HepG2 (cell line): ENCODE measurements at regions not wholly inside any gene's neighbourhood (a gene's known extent, or its start where the extent isn't known, plus 50 kb on each side); places are given as distances from the start of the nearest gene placed in this dataset.

ENCODE experiments used
- ATAC-seq: fragments of 200-7000 bp; cut with Tn5 transposase; 3 replicates; pipeline ENCODE4 v1.9.1; 2020; ENCODE audit warnings: mild to moderate bottlenecking, moderate library complexity
- BruUV-seq: library from RNA; stranded (reverse); fragments of 400-500 nt; replicated peaks from 2 replicates; lab custom pipeline; 2021; lab: Mats Ljungman, UMichigan
- CTCF ChIA-PET: fragments of 300-600 bp; formaldehyde crosslinking; extraction: SDS; loops from one replicate; lab custom pipeline; 2021; ENCODE audit warnings: low total read pairs, inconsistent platforms, low intra/inter-chr PET ratio; lab: Yijun Ruan, JAX
- POLR2A ChIA-PET: fragments of 350-600 bp; sonication (Branson Sonifier 250); formaldehyde crosslinking; loops from one replicate; lab custom pipeline; 2020; ENCODE audit warnings: antibody characterized with exemption, inconsistent platforms; lab: Yijun Ruan, JAX
- DNase-seq: peaks from one replicate; pipeline ENCODE4 v3.0.0-alpha.2; 2015; ENCODE audit warnings: low spot score
- FAIRE-seq: peaks from 3 replicates; lab custom pipeline; 2011; peaks lifted over from hg19 to GRCh38; lab: Jason Lieb, UNC
- H2AFZ ChIP-seq: one replicate; pipeline ENCODE4 v1.6.1; 2011; ENCODE audit warnings: low read length, inconsistent platforms
- H3K27ac ChIP-seq: fragments of 300-600 bp; 3 replicates; pipeline ENCODE4 v1.8.0; 2011; ENCODE audit warnings: mixed run types, mild to moderate bottlenecking, mixed read lengths, low read length, inconsistent platforms; ENCODE audit not compliant: insufficient read depth; ENCODE audit errors: extremely low read length
- H3K27me3 ChIP-seq, 2 experiments: fragments of 200-600 bp in 1 of 2; 2 replicates in 1 of 2; 3 replicates in 1 of 2; pipeline versions ENCODE4 v1.6.0 to v1.8.0; 2011; ENCODE audit warnings: low read length in 2 of 2, mild to moderate bottlenecking in 2 of 2, moderate library complexity in 2 of 2, inconsistent platforms in 1 of 2; ENCODE audit not compliant: insufficient read depth in 2 of 2, control insufficient read depth in 1 of 2
- H3K36me3 ChIP-seq, 2 experiments: fragments of 200-600 bp in 1 of 2; replicated peaks in 1 of 2; 2 replicates in 1 of 2; 3 replicates in 1 of 2; pipeline versions ENCODE4 v1.5.1 to v1.8.0; 2011; ENCODE audit warnings: low read length in 2 of 2, inconsistent platforms in 1 of 2; ENCODE audit not compliant: insufficient read depth in 2 of 2, control insufficient read depth in 1 of 2
- H3K4me1 ChIP-seq: 2 replicates; pipeline ENCODE4 v1.5.1; 2012; ENCODE audit warnings: low read length, inconsistent platforms; ENCODE audit not compliant: insufficient read depth
- H3K4me2 ChIP-seq: 2 replicates; pipeline ENCODE4 v1.6.0; 2011; ENCODE audit warnings: low read depth, low read length, inconsistent platforms
- H3K4me3 ChIP-seq, 3 experiments: fragments of 200-600 bp in 1 of 3; sonication (generic), shearing (Covaris generic) in 1 of 3; replicated peaks in 1 of 3; 2 replicates each; pipeline ENCODE4 v1.5.1; 2011 to 2016; ENCODE audit warnings: low read length in 3 of 3, inconsistent platforms in 2 of 3, low read depth in 2 of 3, mild to moderate bottlenecking in 2 of 3, control low read depth in 1 of 3, mixed read lengths in 1 of 3; ENCODE audit not compliant: insufficient read depth in 1 of 3
- H3K79me2 ChIP-seq: one replicate; pipeline ENCODE4 v1.6.1; 2011; ENCODE audit warnings: low read length, inconsistent platforms; ENCODE audit not compliant: insufficient read depth
- H3K9ac ChIP-seq: 2 replicates; pipeline ENCODE4 v1.6.0; 2011; ENCODE audit warnings: mild to moderate bottlenecking, low read depth, low read length, inconsistent platforms; ENCODE audit not compliant: insufficient read depth
- H3K9me3 ChIP-seq: 2 replicates; pipeline ENCODE4 v1.5.1; 2012; ENCODE audit warnings: mild to moderate bottlenecking, low read length
- H4K20me1 ChIP-seq: 2 replicates; pipeline ENCODE4 v1.6.0; 2011; ENCODE audit warnings: inconsistent platforms, mild to moderate bottlenecking, low read length, moderate library complexity; ENCODE audit not compliant: insufficient read depth
- DR1 ChIP-seq: sonication (generic); formaldehyde crosslinking; IDR thresholded peaks from 2 replicates; pipeline ENCODE4 v1.8.0; 2021; ENCODE audit warnings: mild to moderate bottlenecking, missing genetic modification reagents, inconsistent platforms
- HES4 ChIP-seq: sonication (generic); formaldehyde crosslinking; IDR thresholded peaks from 2 replicates; pipeline ENCODE4 v1.9.0; 2021; ENCODE audit warnings: mild to moderate bottlenecking, missing genetic modification reagents, borderline replicate concordance
- ZNF761 ChIP-seq: sonication (generic); formaldehyde crosslinking; conservative IDR thresholded peaks from 2 replicates; pipeline ENCODE4 v1.4.0; 2020; ENCODE audit warnings: mild to moderate bottlenecking, missing genetic modification reagents
- WGBS: methylation state at CpG from one replicate; pipeline ENCODE4 v1.1.6; 2017; ENCODE audit warnings: low lambda C conversion rate; 5-methylcytosine and 5-hydroxymethylcytosine counted together
- in situ Hi-C: cut with HindIII; loops from 2 replicates; pipeline ENCODE4 v1.10.0; 2017; ENCODE audit warnings: low pct_unique_long_range_greater_than_20kb; ENCODE audit not compliant: extremely low pct_ligation_motif_present
- intact Hi-C: fragments of 100-400 bp; cut with micrococcal nuclease; formaldehyde crosslinking; loops from one replicate; pipeline ENCODE4 v1.10.0; 2022; ENCODE audit not compliant: unreplicated experiment
- TF ChIP-seq, protein P1 (sequence below): sonication (generic); formaldehyde crosslinking; IDR thresholded peaks from 2 replicates; pipeline ENCODE4 v1.9.0; 2022; ENCODE audit warnings: low read depth, missing genetic modification reagents

DNA sequence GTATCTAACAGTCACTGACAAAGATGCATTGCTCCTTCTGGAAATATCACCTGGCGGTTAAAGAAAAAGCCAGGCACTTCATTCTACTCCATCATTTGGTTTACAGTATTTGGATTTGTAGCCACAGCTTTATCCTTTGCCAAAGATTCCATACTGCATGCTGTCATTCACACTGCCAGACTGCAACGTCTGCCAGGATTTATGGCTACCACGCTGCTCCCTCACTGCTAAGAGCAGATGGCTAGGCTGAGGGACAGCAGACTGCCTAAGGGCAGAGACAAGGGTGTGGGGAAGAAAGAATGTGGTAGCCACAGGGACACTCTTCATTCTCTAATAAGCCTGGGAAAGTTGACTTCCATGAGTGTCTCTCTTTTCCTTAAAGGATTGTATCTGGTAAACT is 1047.0 kb downstream of the TUSC7 start (continued):
- TF ChIP-seq HES4 (CRISPR knock-in tag), result no peak

DNA sequence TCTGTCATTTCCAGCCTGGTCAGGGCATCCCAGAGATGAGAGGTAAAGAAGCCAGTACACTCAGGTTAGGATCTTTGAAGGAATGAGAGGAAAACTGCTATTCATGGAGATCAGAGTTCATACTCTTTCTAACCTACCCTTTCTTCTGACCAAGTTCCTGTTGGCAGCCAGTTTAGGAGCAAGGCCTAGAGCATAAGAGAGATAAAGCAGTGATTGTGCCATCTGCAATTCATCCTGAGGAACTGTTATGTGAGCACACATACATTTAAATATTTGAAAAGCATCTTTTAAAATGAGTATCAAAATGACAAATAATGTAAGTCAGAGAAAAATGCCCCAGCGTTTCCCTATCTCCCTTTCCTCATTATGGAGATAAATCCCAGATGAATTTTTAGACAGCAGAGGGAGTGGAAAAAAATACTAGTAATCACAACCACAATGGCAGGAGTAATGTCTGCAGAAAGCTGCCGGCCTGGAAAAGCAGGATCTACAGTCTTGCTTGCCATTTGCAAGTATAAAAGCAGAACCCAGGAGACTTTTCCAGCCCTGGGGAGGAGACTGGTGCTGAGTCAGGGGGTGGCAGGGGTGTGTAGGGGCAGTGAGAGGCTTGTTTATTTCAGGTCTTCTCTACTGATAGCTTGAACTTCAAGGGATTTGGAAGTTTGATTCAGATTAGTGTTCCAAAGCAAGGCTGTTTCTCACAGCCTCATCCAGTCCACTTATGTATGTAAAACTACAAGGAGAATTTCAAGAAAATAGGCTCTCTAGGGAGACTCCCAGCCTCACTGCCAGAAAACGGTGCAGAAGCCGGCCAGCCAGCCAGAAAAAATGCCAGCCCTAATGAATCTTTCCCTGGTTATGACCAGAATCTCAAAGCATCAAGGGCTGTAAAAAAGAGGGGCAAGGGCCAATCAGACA is 1052.4 kb downstream of the TUSC7 start:
- FAIRE-seq (no peak), ATAC-seq (no peak)
- H3K79me2 ChIP-seq, result no peaks in the 10 kb centered on the region
- WGBS, result 0% methylated on average over 4 of the region's 4 CpGs
- CTCF ChIA-PET, result no interaction called here
- H3K4me3 ChIP-seq, result no peak overlapping the region
- intact Hi-C loops (no loop called here), in situ Hi-C loops (no loop called here)
- no peaks in the 10 kb centered on the region for H3K4me1 ChIP-seq
- no peak overlapping the region for H3K27ac ChIP-seq
- no TSS peak for BruUV-seq
- H3K4me2 ChIP-seq, result no peak overlapping the region
- POLR2A ChIA-PET, result no interaction called here
- TF ChIP-seq ZNF761 (CRISPR knock-in tag) (no peak), DR1 (CRISPR knock-in tag) (no peak)
- TF ChIP-seq, protein P1, sequence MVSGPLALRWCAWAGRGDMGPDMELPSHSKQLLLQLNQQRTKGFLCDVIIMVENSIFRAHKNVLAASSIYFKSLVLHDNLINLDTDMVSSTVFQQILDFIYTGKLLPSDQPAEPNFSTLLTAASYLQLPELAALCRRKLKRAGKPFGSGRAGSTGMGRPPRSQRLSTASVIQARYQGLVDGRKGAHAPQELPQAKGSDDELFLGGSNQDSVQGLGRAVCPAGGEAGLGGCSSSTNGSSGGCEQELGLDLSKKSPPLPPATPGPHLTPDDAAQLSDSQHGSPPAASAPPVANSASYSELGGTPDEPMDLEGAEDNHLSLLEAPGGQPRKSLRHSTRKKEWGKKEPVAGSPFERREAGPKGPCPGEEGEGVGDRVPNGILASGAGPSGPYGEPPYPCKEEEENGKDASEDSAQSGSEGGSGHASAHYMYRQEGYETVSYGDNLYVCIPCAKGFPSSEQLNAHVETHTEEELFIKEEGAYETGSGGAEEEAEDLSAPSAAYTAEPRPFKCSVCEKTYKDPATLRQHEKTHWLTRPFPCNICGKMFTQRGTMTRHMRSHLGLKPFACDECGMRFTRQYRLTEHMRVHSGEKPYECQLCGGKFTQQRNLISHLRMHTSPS (CRISPR knock-in tag), result no peak
- TF ChIP-seq, all 625 proteins: peak for 0
- Histone ChIP-seq H3K9ac (no peak overlapping the region), H3K27me3 (peaks cover 0 to 4% of the 10 kb centered on the region in 2 experiments; a peak in 2 of 5 replicates), H3K36me3 (no peaks in the 10 kb centered on the region), H2AFZ (no peak overlapping the region), H4K20me1 (no peaks in the 10 kb centered on the region), H3K9me3 (no peaks in the 10 kb centered on the region)
- no peak for DNase-seq
